Osteocyte (in vitro differentiated cells): ENCODE measurements at regions not wholly inside any gene's neighbourhood (a gene's known extent, or its start where the extent isn't known, plus 50 kb on each side); places are given as distances from the start of the nearest gene placed in this dataset.

Source experiments
- DNase-seq: peaks from one replicate; pipeline ENCODE4 v3.0.0; 2021; ENCODE audit warnings: mixed read lengths; ENCODE audit not compliant: unreplicated experiment; ENCODE audit errors: extremely low spot score
- H3K27ac Mint-ChIP-seq: one replicate; pipeline ENCODE4 v1.8.0; 2021; ENCODE audit warnings: mild to moderate bottlenecking, mixed read lengths; ENCODE audit not compliant: unreplicated experiment
- H3K27me3 Mint-ChIP-seq: one replicate; pipeline ENCODE4 v1.8.0; 2021; ENCODE audit warnings: mixed read lengths; ENCODE audit not compliant: unreplicated experiment
- H3K36me3 Mint-ChIP-seq: one replicate; pipeline ENCODE4 v1.8.0; 2021; ENCODE audit warnings: mixed read lengths; ENCODE audit not compliant: unreplicated experiment
- H3K4me1 Mint-ChIP-seq: one replicate; pipeline ENCODE4 v1.8.0; 2021; ENCODE audit warnings: mixed read lengths; ENCODE audit not compliant: unreplicated experiment
- H3K4me3 Mint-ChIP-seq: one replicate; pipeline ENCODE4 v1.8.0; 2021; ENCODE audit warnings: mild to moderate bottlenecking, moderate library complexity, mixed read lengths; ENCODE audit not compliant: unreplicated experiment
- H3K9me3 Mint-ChIP-seq: one replicate; pipeline ENCODE4 v1.8.0; 2021; ENCODE audit warnings: mixed read lengths; ENCODE audit not compliant: unreplicated experiment
- CTCF ChIP-seq: fragments of 200-600 bp; sonication (generic); IDR thresholded peaks from 2 replicates; pipeline ENCODE4 v1.5.0; 2021; ENCODE audit warnings: antibody characterized with exemption, mild to moderate bottlenecking, moderate library complexity

GRCh38 chr6:94254689-94255088 is 835.3 kb upstream of the EPHA7 start:
- H3K4me1 Mint-ChIP-seq, result no peaks in the 10 kb centered on the region

GRCh38 chr6:94251878-94252277 is 832.5 kb upstream of the EPHA7 start:
- DNase-seq, result no peak
- no peak overlapping the region for H3K4me3 Mint-ChIP-seq
- H3K27ac Mint-ChIP-seq, result no peak overlapping the region
- H3K36me3 Mint-ChIP-seq, result no peaks in the 10 kb centered on the region
- no peaks in the 10 kb centered on the region for H3K27me3 Mint-ChIP-seq
- H3K4me1 Mint-ChIP-seq, result no peaks in the 10 kb centered on the region
- TF ChIP-seq CTCF, result no peak
- peaks cover 4% of the 10 kb centered on the region for H3K9me3 Mint-ChIP-seq

More at GRCh38 chr6:94254689-94255088, 835.3 kb upstream of the EPHA7 start:
- Mint-ChIP-seq H3K36me3 (no peaks in the 10 kb centered on the region), H3K27ac (no peak overlapping the region), H3K27me3 (no peaks in the 10 kb centered on the region), H3K4me3 (no peak overlapping the region), H3K9me3 (no peaks in the 10 kb centered on the region)
- no peak for DNase-seq
- peak; percentile 76 for TF ChIP-seq CTCF

GRCh38 chr6:94245395-94245794 is 826.0 kb upstream of the EPHA7 start:
- no peak for TF ChIP-seq CTCF
- Mint-ChIP-seq H3K36me3 (no peaks in the 10 kb centered on the region), H3K4me3 (no peak overlapping the region), H3K27me3 (no peaks in the 10 kb centered on the region), H3K27ac (no peak overlapping the region), H3K4me1 (no peaks in the 10 kb centered on the region), H3K9me3 (peaks cover 9% of the 10 kb centered on the region)
- no peak for DNase-seq

GRCh38 chr6:94238868-94239267 is 819.5 kb upstream of the EPHA7 start:
- TF ChIP-seq CTCF, result no peak
- no peak overlapping the region for H3K4me3 Mint-ChIP-seq
- no peaks in the 10 kb centered on the region for H3K27me3 Mint-ChIP-seq
- H3K36me3 Mint-ChIP-seq, result no peaks in the 10 kb centered on the region
- H3K27ac Mint-ChIP-seq, result no peak overlapping the region
- peaks cover 6% of the 10 kb centered on the region for H3K9me3 Mint-ChIP-seq
- no peaks in the 10 kb centered on the region for H3K4me1 Mint-ChIP-seq
- no peak for DNase-seq

GRCh38 chr6:94227741-94228140 is 808.4 kb upstream of the EPHA7 start:
- Mint-ChIP-seq H3K27me3 (no peaks in the 10 kb centered on the region), H3K4me3 (no peak overlapping the region), H3K27ac (no peak overlapping the region), H3K4me1 (no peaks in the 10 kb centered on the region), H3K9me3 (no peaks in the 10 kb centered on the region), H3K36me3 (no peaks in the 10 kb centered on the region)
- DNase-seq, result no peak
- TF ChIP-seq CTCF, result no peak
